K562 (cell line): ENCODE measurements at regions not wholly inside any gene's neighbourhood (a gene's known extent, or its start where the extent isn't known, plus 50 kb on each side); places are given as distances from the start of the nearest gene placed in this dataset.

ENCODE experiments used
- ATAC-seq: fragments of 200-7000 bp; cut with Tn5 transposase; 3 replicates; pipeline ENCODE4 v1.9.1; 2020; ENCODE audit warnings: moderate library complexity
- BruUV-seq: library from RNA; stranded (reverse); fragments of 400-500 nt; replicated peaks from 2 replicates; lab custom pipeline; 2021; lab: Mats Ljungman, UMichigan
- CTCF ChIA-PET: fragments of 300-600 bp; formaldehyde crosslinking; extraction: SDS; loops from one replicate; lab custom pipeline; 2021; ENCODE audit warnings: low intra/inter-chr PET ratio; lab: Yijun Ruan, JAX
- POLR2A ChIA-PET: fragments of 300-600, 350-650 bp; sonication (Branson Sonifier 250); formaldehyde crosslinking; extraction: SDS; loops from one replicate; lab custom pipeline; 2021; ENCODE audit warnings: antibody characterized with exemption, inconsistent platforms; lab: Yijun Ruan, JAX
- DNase-seq, 4 experiments: peaks; one replicate each; pipeline versions ENCODE4 v3.0.0 to v3.0.0-alpha.2; 2011 to 2018; ENCODE audit warnings: low spot score in 3 of 4, mixed read lengths in 3 of 4; ENCODE audit errors: extremely low read depth in 1 of 4
- FAIRE-seq: peaks from 2 replicates; lab custom pipeline; 2011; peaks lifted over from hg19 to GRCh38; lab: Jason Lieb, UNC
- H2AFZ ChIP-seq: 2 replicates; pipeline ENCODE4 v1.6.0; 2011; ENCODE audit warnings: low read depth, low read length, control low read depth, inconsistent platforms
- H3K27ac ChIP-seq: fragments of 200-600 bp; 3 replicates; pipeline ENCODE4 v1.8.0; 2011; ENCODE audit warnings: low read depth, mild to moderate bottlenecking, control low read depth, inconsistent platforms, low read length, moderate library complexity, mixed read lengths; ENCODE audit errors: extremely low read depth
- H3K27me3 ChIP-seq, 2 experiments: fragments of 300-600 bp in 1 of 2; 2 replicates in 1 of 2; 3 replicates in 1 of 2; pipeline versions ENCODE4 v1.6.0 to v1.8.0; 2011; ENCODE audit warnings: inconsistent platforms in 2 of 2, low read length in 2 of 2, mild to moderate bottlenecking in 1 of 2, mixed read lengths in 1 of 2, moderate library complexity in 1 of 2; ENCODE audit not compliant: control insufficient read depth in 2 of 2, insufficient read depth in 2 of 2
- H3K36me3 ChIP-seq: fragments of 300-600 bp; 3 replicates; pipeline ENCODE4 v1.8.0; 2011; ENCODE audit warnings: mild to moderate bottlenecking, low read length, inconsistent platforms; ENCODE audit not compliant: control insufficient read depth, insufficient read depth
- H3K4me1 ChIP-seq, 2 experiments: fragments of 200-600 bp in 1 of 2; replicated peaks in 1 of 2; 2 replicates in 1 of 2; 3 replicates in 1 of 2; pipeline versions ENCODE4 v1.5.1 to v1.8.0; 2011; ENCODE audit warnings: inconsistent platforms in 2 of 2, low read length in 2 of 2, mild to moderate bottlenecking in 1 of 2, mixed read lengths in 1 of 2, moderate library complexity in 1 of 2; ENCODE audit not compliant: control insufficient read depth in 2 of 2, insufficient read depth in 2 of 2
- H3K4me2 ChIP-seq: 2 replicates; pipeline ENCODE4 v1.6.1; 2011; ENCODE audit warnings: low read length, control low read depth, inconsistent platforms, mixed read lengths; ENCODE audit not compliant: insufficient read depth
- H3K4me3 ChIP-seq: fragments of 200-600 bp; sonication (generic), shearing (Covaris generic); 2 replicates; pipeline ENCODE4 v1.5.1; 2016; ENCODE audit warnings: control low read depth, inconsistent platforms
- H3K79me2 ChIP-seq: fragments of 200-600 bp; 3 replicates; pipeline ENCODE4 v1.8.0; 2011; ENCODE audit warnings: low read length, inconsistent platforms; ENCODE audit not compliant: control insufficient read depth, insufficient read depth
- H3K9ac ChIP-seq, 2 experiments: 2 replicates each; pipeline versions ENCODE4 v1.6.0 to v1.6.1; 2011; ENCODE audit warnings: low read depth in 2 of 2, low read length in 2 of 2, control low read depth in 1 of 2, inconsistent platforms in 1 of 2, mild to moderate bottlenecking in 1 of 2, mixed read lengths in 1 of 2; ENCODE audit not compliant: insufficient read depth in 1 of 2
- H3K9me1 ChIP-seq: one replicate; pipeline ENCODE4 v1.6.0; 2011; ENCODE audit warnings: inconsistent platforms, mild to moderate bottlenecking, low read length, moderate library complexity; ENCODE audit not compliant: control insufficient read depth, insufficient read depth
- H3K9me3 ChIP-seq: replicated peaks from 2 replicates; pipeline ENCODE4 v1.5.1; 2011; ENCODE audit warnings: low read depth, low read length, inconsistent platforms; ENCODE audit not compliant: control insufficient read depth, insufficient read depth
- H4K20me1 ChIP-seq: replicated peaks from 2 replicates; pipeline ENCODE4 v1.6.1; 2011; ENCODE audit warnings: low read length, inconsistent platforms, mixed read lengths; ENCODE audit not compliant: control insufficient read depth, insufficient read depth
- CHD4 ChIP-seq: fragments of 200-600 bp; sonication (generic); IDR thresholded peaks from 3 replicates; pipeline ENCODE4 v1.6.1; 2012; ENCODE audit warnings: low read depth, mild to moderate bottlenecking, mixed read lengths, low read length, inconsistent platforms; ENCODE audit not compliant: insufficient read depth, insufficient replicate concordance, poor library complexity, severe bottlenecking
- GABPB1 ChIP-seq: sonication (generic); formaldehyde crosslinking; IDR thresholded peaks from 2 replicates; pipeline ENCODE4 v1.8.0; 2022; ENCODE audit warnings: mild to moderate bottlenecking, missing genetic modification reagents
- HDGF ChIP-seq: fragments of 450-650 bp; IDR thresholded peaks from 2 replicates; pipeline ENCODE4 v1.6.1; 2016
- HEY1 ChIP-seq: fragments of 250-450 bp; sonication (Bioruptor Pico); IDR thresholded peaks from 2 replicates; pipeline ENCODE4 v1.5.0; 2020; ENCODE audit warnings: mild to moderate bottlenecking, moderate library complexity, borderline replicate concordance
- KDM4B ChIP-seq, 2 experiments: fragments of 450-650 bp in 1 of 2; sonication (generic) in 1 of 2; IDR thresholded peaks; 2 replicates each; pipeline ENCODE4 v1.6.1; 2016 to 2017; ENCODE audit warnings: borderline replicate concordance in 2 of 2, antibody characterized with exemption in 1 of 2, low read depth in 1 of 2, mild to moderate bottlenecking in 1 of 2
- MTF1 ChIP-seq: fragments of 250-450 bp; sonication (Bioruptor Pico); IDR thresholded peaks from 2 replicates; pipeline ENCODE4 v1.9.0; 2021; ENCODE audit warnings: moderate library complexity, mild to moderate bottlenecking, inconsistent platforms, borderline replicate concordance
- NFIC ChIP-seq: fragments of 450-650 bp; IDR thresholded peaks from 2 replicates; pipeline ENCODE4 v1.6.1; 2017; ENCODE audit warnings: mild to moderate bottlenecking, inconsistent platforms
- NFYB ChIP-seq: IDR thresholded peaks from 2 replicates; pipeline ENCODE4 v1.6.1; 2011; ENCODE audit warnings: mild to moderate bottlenecking, moderate library complexity; ENCODE audit not compliant: insufficient read length; ENCODE audit errors: extremely low read depth
- NR2C1 ChIP-seq, 2 experiments: fragments of 450-650 bp; IDR thresholded peaks; 2 replicates each; pipeline ENCODE4 v1.6.1; 2017; ENCODE audit warnings: mild to moderate bottlenecking in 2 of 2, antibody characterized with exemption in 1 of 2, inconsistent platforms in 1 of 2, missing compliant biosample characterization in 1 of 2, missing genetic modification characterization in 1 of 2
- PHB2 ChIP-seq: fragments of 450-650 bp; IDR thresholded peaks from 2 replicates; pipeline ENCODE4 v1.6.1; 2017; ENCODE audit warnings: low read depth
- POLR2AphosphoS2 ChIP-seq: IDR thresholded peaks from 2 replicates; pipeline ENCODE4 v1.6.1; 2012; ENCODE audit warnings: low read length, improper control_type of control experiment
- PTBP1 ChIP-seq: fragments of 200-400 bp; formaldehyde crosslinking; IDR thresholded peaks from 2 replicates; pipeline ENCODE4 v1.6.1; 2017; ENCODE audit warnings: low read depth, low read length
- PTRF ChIP-seq: fragments of 450-650 bp; IDR thresholded peaks from 2 replicates; pipeline ENCODE4 v1.6.1; 2016; ENCODE audit warnings: mild to moderate bottlenecking, missing genetic modification characterization, missing compliant biosample characterization
- RBFOX2 ChIP-seq: fragments of 200-400 bp; formaldehyde crosslinking; IDR thresholded peaks from 2 replicates; pipeline ENCODE4 v1.6.1; 2017; ENCODE audit warnings: low read depth, mild to moderate bottlenecking, low read length, moderate library complexity
- RBM22 ChIP-seq: fragments of 200-400 bp; formaldehyde crosslinking; IDR thresholded peaks from 2 replicates; pipeline ENCODE4 v1.6.1; 2018; ENCODE audit warnings: low read length, low read depth; ENCODE audit not compliant: poor library complexity, severe bottlenecking
- SRF ChIP-seq, 2 experiments: fragments of 250-450, 450-650 bp in 1 of 2; sonication (Bioruptor Pico) in 1 of 2; sonication (generic) in 1 of 2; formaldehyde crosslinking; IDR thresholded peaks; 2 replicates each; pipeline versions ENCODE4 v1.5.0 to v1.5.1; 2020 to 2022; ENCODE audit warnings: mild to moderate bottlenecking in 1 of 2, missing genetic modification reagents in 1 of 2
- ZKSCAN8 ChIP-seq: fragments of 200-800 bp; sonication (Bioruptor generic); IDR thresholded peaks from 2 replicates; pipeline ENCODE4 v1.6.1; 2016; ENCODE audit warnings: missing genetic modification characterization, missing compliant biosample characterization
- ZNF75A ChIP-seq: fragments of 450-650 bp; formaldehyde crosslinking; IDR thresholded peaks from 2 replicates; pipeline ENCODE4 v1.4.0; 2020; ENCODE audit warnings: mild to moderate bottlenecking
- WGBS: fragments of 100-300 bp; shearing (Covaris generic); methylation state at CpG from one replicate; pipeline ENCODE4 v1.1.6; 2016; ENCODE audit warnings: low coverage, mixed read lengths; ENCODE audit not compliant: insufficient coverage; ENCODE audit errors: missing lambda C conversion rate; 5-methylcytosine and 5-hydroxymethylcytosine counted together
- in situ Hi-C: fragments of 300-500 bp; cut with MboI; formaldehyde crosslinking; loops from 4 replicates; pipeline ENCODE4 v1.15.0; 2018; ENCODE audit warnings: inconsistent platforms, mixed read lengths
- intact Hi-C: fragments of 100-400 bp; cut with micrococcal nuclease; formaldehyde crosslinking; loops from 2 replicates; pipeline ENCODE4 v1.14.2; 2022

- no peak for TF ChIP-seq HDGF
- no peak for TF ChIP-seq HEY1 (CRISPR knock-in tag)
- no peak for TF ChIP-seq PHB2
- no peak for TF ChIP-seq RBFOX2
- TF ChIP-seq, all 486 proteins: peak for 0
- H3K4me2 ChIP-seq: no peak overlapping the region
- no peaks in the 10 kb centered on the region for H3K9me3 ChIP-seq
- no peaks in the 10 kb centered on the region for H4K20me1 ChIP-seq
- no TSS peak for BruUV-seq
- DNase-seq: no peak
- no peak overlapping the region for H2AFZ ChIP-seq
- FAIRE-seq: no peak
- H3K27ac ChIP-seq: no peak overlapping the region
- no peaks in the 10 kb centered on the region for H3K27me3 ChIP-seq
- H3K9me1 ChIP-seq: no peaks in the 10 kb centered on the region
- no peaks in the 10 kb centered on the region for H3K79me2 ChIP-seq
- no peak overlapping the region for H3K9ac ChIP-seq
- ChIA-PET CTCF (no interaction called here), POLR2A (no interaction called here)
- no peak overlapping the region for H3K4me3 ChIP-seq
- in situ Hi-C loops (no loop called here), intact Hi-C loops (no loop called here)
- no peaks in the 10 kb centered on the region for H3K36me3 ChIP-seq
- ATAC-seq: no peak
- no peaks in the 10 kb centered on the region for H3K4me1 ChIP-seq
These were observed 337.7 kb upstream of the AGTR1 start for GRCh38 chr3:148360051-148360450.

GRCh38 chr3:148366743-148367410, 330.8 kb upstream of the AGTR1 start:
- no peak overlapping the region for H3K9ac ChIP-seq
- ChIA-PET POLR2A (no interaction called here), CTCF (interaction anchor here (0.6 kb wide), 1 partner anchor 99 kb away, joined by 3 read pairs; no protein-coding TSS in a partner anchor)
- H3K9me1 ChIP-seq: no peaks in the 10 kb centered on the region
- FAIRE-seq (no peak), ATAC-seq (no peak), DNase-seq (no peak)
- 2% methylated on average over 7 of the region's 7 CpGs for WGBS
- H3K4me2 ChIP-seq: no peak overlapping the region
- H3K79me2 ChIP-seq: no peaks in the 10 kb centered on the region
- H3K4me3 ChIP-seq: no peak overlapping the region
- no peak for TF ChIP-seq PTRF (tag)
- TF ChIP-seq CHD4: no peak
- no peak for TF ChIP-seq RBM22
- TF ChIP-seq KDM4B (IDR thresholded peaks at IDR 0.05; ENCODE audit: borderline replicate concordance in 2 of 2, low read depth in 1 of 2): no peak
- no peak for TF ChIP-seq PTBP1
- TF ChIP-seq SRF (CRISPR knock-in tag; IDR thresholded peaks at IDR 0.05): no peak
- TF ChIP-seq GABPB1: no peak
- no peak for TF ChIP-seq ZKSCAN8 (CRISPR knock-in tag)
- TF ChIP-seq MTF1 (CRISPR knock-in tag): no peak
- TF ChIP-seq POLR2AphosphoS2: no peak
- TF ChIP-seq ZNF75A (CRISPR knock-in tag): no peak
- no peak for TF ChIP-seq NR2C1 (IDR thresholded peaks at IDR 0.05)
- no peak for TF ChIP-seq NR2C1 (tag; IDR thresholded peaks at IDR 0.05)
- no peak for TF ChIP-seq NFIC
- no peak for TF ChIP-seq NFYB
- intact Hi-C loops: no loop called here
- in situ Hi-C loops: no loop called here
- no peaks in the 10 kb centered on the region for H3K36me3 ChIP-seq
- no peak overlapping the region for H2AFZ ChIP-seq
- H4K20me1 ChIP-seq: no peaks in the 10 kb centered on the region
- no peaks in the 10 kb centered on the region for H3K4me1 ChIP-seq
- H3K27me3 ChIP-seq: no peaks in the 10 kb centered on the region
- no peaks in the 10 kb centered on the region for H3K9me3 ChIP-seq
- no peak overlapping the region for H3K27ac ChIP-seq
- BruUV-seq: no TSS peak
